HG03575 (cell line): ENCODE measurements at regions not wholly inside any gene's neighbourhood (a gene's known extent, or its start where the extent isn't known, plus 50 kb on each side); places are given as distances from the start of the nearest gene placed in this dataset.
A peak's percentile ranks its signal among the peaks of the same experiment; 100 is the strongest.
"Not testable (repeated sequence)": the region's sequence is repeated elsewhere in the genome, so short reads cannot be mapped to it uniquely, and the experiment has no call there.

ENCODE experiments used
- ATAC-seq: cut with Tn5 transposase; IDR thresholded peaks from one replicate; pipeline ENCODE4 v1.9.1; 2021; ENCODE audit not compliant: unreplicated experiment, insufficient number of reproducible peaks, low FRiP score; ENCODE audit errors: extremely low read depth

- no peak for ATAC-seq
Measured at GRCh38 chr6:56816370-56816769, 138.5 kb upstream of the BEND6 start.

DNA sequence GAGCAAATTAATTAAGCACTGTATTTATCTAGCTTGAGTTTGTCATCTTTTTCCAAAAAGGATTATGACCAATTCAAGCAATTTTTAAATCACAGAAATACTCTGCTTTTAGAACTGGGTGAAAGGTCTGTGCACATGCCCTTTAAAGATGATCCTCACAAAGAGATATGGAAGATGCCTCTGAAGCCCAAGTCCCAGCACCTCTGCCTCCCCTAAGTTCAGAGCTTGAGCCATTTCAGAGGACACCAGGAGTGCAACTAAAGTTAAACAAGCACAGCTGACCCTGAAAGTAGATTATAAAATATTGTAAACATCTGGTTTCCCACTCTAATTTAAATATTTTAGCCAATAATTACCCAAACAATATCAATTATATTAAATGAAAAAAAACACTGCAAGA is 139.5 kb upstream of the BEND6 start:
- no peak for ATAC-seq

DNA sequence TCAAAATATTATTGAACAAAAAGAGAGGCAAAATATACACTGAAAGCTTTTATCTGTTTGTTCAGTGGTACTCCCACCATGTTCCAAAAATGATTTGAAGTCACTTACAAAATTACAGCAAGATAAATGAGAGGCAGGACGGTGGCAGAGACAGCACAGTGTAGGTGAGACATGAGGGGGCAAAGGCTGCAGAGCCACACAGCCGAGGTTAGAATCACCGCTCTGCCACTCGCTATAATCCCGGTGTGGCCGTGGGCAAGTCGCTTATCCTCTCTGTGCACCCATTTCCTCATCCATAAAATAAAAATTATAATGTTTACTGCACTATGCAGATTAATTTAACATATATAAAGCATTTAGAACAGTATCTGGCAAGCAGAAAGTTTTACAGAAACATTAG is 140.1 kb upstream of the BEND6 start:
- ATAC-seq: no peak

- ATAC-seq: peak; percentile 46
Measured at GRCh38 chr6:56814308-56814707, 140.6 kb upstream of the BEND6 start.

GRCh38 chr6:56812851-56813250 is 142.1 kb upstream of the BEND6 start:
- ATAC-seq: not testable (repeated sequence)

- ATAC-seq: no peak
Measured at GRCh38 chr6:56808871-56809359, 146.0 kb upstream of the BEND6 start.

GRCh38 chr6:56807989-56808337 is 146.9 kb upstream of the BEND6 start:
- ATAC-seq: no peak

DNA sequence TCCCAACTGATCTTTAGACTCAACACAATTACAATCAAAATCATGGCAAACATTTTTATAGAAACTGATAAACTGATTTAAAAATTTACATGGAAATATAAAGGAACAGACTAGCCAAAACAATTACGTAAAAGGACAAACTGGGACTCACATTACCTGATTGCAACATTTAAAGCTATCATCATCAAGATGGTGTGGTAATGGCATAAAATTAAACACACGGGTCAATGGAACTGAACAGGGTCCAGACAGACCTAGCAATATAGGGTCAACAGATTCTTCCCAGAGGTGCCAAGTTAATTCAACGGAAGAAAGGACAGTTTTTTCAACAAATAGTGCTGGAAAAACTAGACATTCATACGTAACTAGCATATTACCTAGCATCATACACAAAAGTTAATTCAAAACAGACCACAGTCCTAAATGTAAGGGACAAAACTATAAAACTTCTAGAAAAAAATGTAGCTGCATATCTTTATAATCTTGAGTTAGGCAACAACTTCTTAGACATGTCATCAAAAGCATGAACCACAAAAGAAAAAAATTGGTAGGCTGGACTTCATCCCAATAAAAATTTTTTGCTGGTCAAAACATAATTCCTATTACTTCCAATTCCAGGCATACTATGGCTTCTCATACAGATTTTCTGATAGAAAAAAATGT is 147.4 kb upstream of the BEND6 start:
- ATAC-seq: no peak

GRCh38 chr6:56806368-56806767 is 148.5 kb upstream of the BEND6 start:
- ATAC-seq: no peak

DNA sequence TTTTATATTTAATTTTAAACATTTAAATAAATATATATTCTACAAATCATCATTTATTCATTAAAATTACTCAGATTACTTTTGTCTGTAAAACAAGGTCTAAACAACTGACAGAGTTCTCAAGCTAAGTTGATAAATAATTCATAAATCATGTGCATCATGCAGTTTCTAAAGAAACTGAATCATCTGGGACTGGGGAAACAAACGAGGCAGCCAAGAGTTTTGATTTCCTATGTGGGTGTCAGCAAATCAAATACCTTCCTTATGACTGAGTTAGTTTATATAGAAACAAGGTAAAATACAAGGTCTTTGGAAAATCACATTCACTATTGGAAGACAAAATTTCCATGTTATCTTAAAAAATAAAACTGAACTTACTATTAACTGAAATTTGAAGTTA is 149.9 kb upstream of the BEND6 start:
- no peak for ATAC-seq

- ATAC-seq: no peak
Measured at GRCh38 chr6:56803594-56803993, 151.3 kb upstream of the BEND6 start.

DNA sequence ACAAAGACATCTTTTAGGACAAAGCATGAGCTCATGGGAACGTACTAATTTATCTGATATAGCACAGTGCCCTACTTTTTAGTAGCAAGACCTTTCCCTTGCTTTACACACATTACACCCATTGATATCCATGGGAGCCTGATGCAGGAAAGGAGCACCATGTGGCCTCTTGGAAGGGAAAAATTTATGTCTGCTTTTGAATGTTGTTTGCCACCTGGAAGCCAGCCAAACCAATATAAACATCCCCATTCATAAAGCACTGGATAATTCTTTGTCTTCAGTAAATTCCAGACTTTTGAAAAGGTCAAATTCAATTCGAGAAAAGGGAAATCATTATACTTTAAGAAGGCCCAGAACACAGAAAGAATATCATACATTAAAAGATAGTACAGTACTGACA is 152.3 kb upstream of the BEND6 start:
- ATAC-seq: no peak

GRCh38 chr6:56799989-56800388 is 154.9 kb upstream of the BEND6 start:
- ATAC-seq: no peak

DNA sequence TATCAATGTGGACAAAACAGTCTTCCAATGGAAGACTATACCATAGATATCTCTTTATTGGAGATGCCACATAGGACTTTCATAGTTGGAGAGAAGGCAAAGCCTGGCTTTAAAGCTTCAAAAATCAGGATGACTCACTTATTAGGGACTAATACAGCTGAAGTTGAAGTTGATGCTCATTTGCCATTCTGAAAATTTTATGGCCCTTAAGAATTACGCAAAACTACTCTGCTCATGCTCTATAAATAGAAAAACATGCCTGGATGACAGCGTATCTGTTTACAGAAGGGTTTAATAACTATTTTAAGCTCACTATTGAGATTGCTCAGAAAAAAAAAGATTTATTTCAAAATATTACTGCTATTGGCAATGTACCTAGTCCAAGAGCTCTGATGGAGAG is 155.5 kb upstream of the DST start:
- no peak for ATAC-seq

DNA sequence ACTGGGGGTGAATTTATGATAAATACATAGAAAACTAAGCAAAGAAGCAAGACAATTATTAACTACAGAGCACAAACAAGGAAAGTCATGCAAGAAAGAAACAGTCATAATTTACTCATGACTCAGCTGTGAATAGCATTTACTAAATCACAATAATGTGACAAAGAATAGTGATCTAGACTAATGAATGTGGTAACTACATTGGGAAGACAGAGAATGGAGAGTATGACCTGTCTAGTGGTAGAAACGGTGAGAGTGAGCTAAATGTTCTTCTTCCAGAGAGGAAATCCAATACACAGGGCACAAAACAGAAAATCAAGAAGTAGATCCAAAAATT is 153.5 kb upstream of the DST start:
- ATAC-seq: no peak

- no peak for ATAC-seq
Measured at GRCh38 chr6:56795466-56796195, 152.9 kb upstream of the DST start.

DNA sequence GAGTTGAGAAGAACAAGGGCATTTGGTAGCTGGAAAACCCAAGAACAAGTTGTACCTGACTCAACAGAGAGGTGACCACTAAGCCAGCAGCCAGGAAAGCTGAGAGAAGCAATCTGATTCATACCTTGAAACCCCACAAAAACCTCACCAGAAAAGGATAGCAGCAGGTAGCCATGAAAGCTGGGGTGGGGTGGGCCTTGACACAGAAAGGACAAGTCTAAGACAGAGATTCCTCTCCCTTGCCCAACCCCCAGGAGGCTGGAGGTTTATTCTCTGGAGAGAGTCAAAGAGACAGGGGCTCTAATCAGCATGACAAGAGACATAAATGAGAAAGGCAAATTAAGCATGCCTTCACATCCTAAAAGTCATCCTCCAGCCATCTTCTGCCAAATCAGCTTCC is 151.7 kb upstream of the DST start:
- no peak for ATAC-seq

DNA sequence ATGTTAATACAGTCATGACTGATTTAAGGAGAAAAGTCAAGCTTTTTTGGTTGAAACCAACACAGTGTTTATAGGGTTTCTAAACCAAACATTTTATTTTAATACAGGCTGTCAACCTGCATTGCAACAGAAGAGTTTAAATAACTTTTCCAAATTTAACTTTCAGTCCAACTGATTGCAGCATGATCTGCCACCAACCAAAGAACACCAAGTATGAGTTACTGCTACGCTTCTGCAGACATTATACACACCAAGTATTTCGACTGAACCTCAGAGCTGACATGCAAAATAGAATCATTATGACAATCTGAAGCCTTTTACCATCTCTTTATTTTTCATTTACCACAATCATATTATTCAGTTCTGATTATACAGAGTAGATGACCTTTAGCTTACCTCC is 151.2 kb upstream of the DST start:
- no peak for ATAC-seq

- ATAC-seq: no peak
Measured at GRCh38 chr6:56790414-56790813, 147.7 kb upstream of the DST start.

DNA sequence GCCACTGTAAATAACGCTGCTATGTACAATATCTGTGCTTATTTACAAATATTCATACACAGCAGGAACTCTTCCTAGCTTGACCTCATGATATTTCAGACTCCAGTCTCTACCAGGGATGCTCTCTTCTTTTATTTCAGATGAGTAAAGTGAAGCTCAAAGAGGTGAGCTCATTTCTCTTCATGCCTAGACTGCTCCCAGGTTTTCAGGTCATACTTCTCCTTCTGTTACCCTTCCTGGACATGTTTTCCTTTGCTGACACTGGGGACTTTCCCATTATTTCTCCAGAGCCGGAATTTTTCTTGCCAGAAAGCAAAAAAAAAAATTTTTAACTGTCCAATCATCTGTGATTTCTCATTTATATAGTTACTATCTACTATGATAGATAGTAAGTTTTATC is 147.2 kb upstream of the DST start:
- no peak for ATAC-seq

- no peak for ATAC-seq
Measured at GRCh38 chr6:56789342-56789741, 146.7 kb upstream of the DST start.
